Transverse colon (tissue), 3 donors: ENCODE measurements at regions not wholly inside any gene's neighbourhood (a gene's known extent, or its start where the extent isn't known, plus 50 kb on each side); places are given as distances from the start of the nearest gene placed in this dataset.

Experiments
- CTCF ChIP-seq, 5 experiments: fragments of 200-600 bp in 3 of 5; fragments of 450-650 bp in 2 of 5; sonication (generic) in 3 of 5; IDR thresholded peaks; 1 replicate in 2 of 5; 2 replicates in 3 of 5; pipeline ENCODE4 v1.5.1; 2016 to 2017; ENCODE audit warnings: antibody characterized with exemption in 5 of 5, inconsistent platforms in 3 of 5, mild to moderate bottlenecking in 2 of 5, moderate library complexity in 1 of 5
- POLR2A ChIP-seq: fragments of 450-650 bp; IDR thresholded peaks from one replicate; pipeline ENCODE4 v1.6.1; 2016; ENCODE audit warnings: antibody characterized with exemption, mild to moderate bottlenecking, moderate library complexity

DNA sequence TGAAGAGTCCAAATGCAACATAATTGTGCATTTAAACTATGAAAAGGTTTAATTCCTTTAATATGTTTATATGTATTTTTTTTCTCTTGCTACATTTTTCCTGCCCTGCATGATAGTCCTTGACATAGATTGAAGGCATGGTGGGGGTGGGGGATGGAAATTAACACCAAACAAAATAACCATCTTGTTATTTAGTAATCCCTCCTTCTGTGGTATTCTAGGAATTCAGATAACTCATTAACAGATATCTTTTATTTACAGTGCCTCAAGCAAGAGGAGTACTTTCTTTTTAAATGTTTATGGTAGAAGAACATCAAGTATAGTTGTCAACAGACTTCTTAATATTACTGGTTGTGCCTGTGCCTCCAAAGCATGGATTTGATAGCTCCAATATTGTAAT is 337.6 kb upstream of the SEMA3A start:
- TF ChIP-seq CTCF (IDR thresholded peaks at IDR 0.05) (no peak), POLR2A (no peak)
